MCF 10A (cell line): ENCODE measurements at regions not wholly inside any gene's neighbourhood (a gene's known extent, or its start where the extent isn't known, plus 50 kb on each side); places are given as distances from the start of the nearest gene placed in this dataset.

Experiments used
- BruUV-seq: library from RNA; stranded (reverse); fragments of 400-500 nt; replicated peaks from 2 replicates; lab custom pipeline; 2021; lab: Mats Ljungman, UMichigan
- CTCF ChIA-PET: fragments of 300-600 bp; sonication (Branson Sonifier 250); formaldehyde crosslinking; extraction: SDS; loops from one replicate; lab custom pipeline; 2021; ENCODE audit warnings: antibody characterized with exemption, inconsistent platforms; lab: Yijun Ruan, JAX
- POLR2A ChIA-PET: fragments of 300-600, 350-650 bp; sonication (Branson Sonifier 250); formaldehyde crosslinking; extraction: SDS; loops from one replicate; lab custom pipeline; 2020; ENCODE audit warnings: antibody characterized with exemption, inconsistent platforms; lab: Yijun Ruan, JAX
- DNase-seq: peaks from one replicate; pipeline ENCODE4 v3.0.0-alpha.2; 2018; ENCODE audit not compliant: unreplicated experiment
- H3K27ac Mint-ChIP-seq: one replicate; pipeline ENCODE4 v1.8.0; 2022; ENCODE audit warnings: mild to moderate bottlenecking, low read depth, mixed read lengths; ENCODE audit not compliant: unreplicated experiment
- H3K27me3 Mint-ChIP-seq: one replicate; pipeline ENCODE4 v1.8.0; 2022; ENCODE audit warnings: mixed read lengths; ENCODE audit not compliant: insufficient read depth, unreplicated experiment
- H3K36me3 Mint-ChIP-seq: one replicate; pipeline ENCODE4 v1.8.0; 2022; ENCODE audit warnings: mild to moderate bottlenecking, moderate library complexity, mixed read lengths; ENCODE audit not compliant: insufficient read depth, unreplicated experiment
- H3K4me1 Mint-ChIP-seq: one replicate; pipeline ENCODE4 v1.8.0; 2022; ENCODE audit warnings: mixed read lengths; ENCODE audit not compliant: insufficient read depth, unreplicated experiment
- H3K4me3 Mint-ChIP-seq: one replicate; pipeline ENCODE4 v1.8.0; 2022; ENCODE audit warnings: mild to moderate bottlenecking, moderate library complexity, mixed read lengths; ENCODE audit not compliant: unreplicated experiment
- H3K9me3 Mint-ChIP-seq: one replicate; pipeline ENCODE4 v1.8.0; 2022; ENCODE audit warnings: mixed read lengths; ENCODE audit not compliant: unreplicated experiment
- intact Hi-C: fragments of 100-400 bp; cut with micrococcal nuclease; formaldehyde crosslinking; loops from 2 replicates; pipeline ENCODE4 v1.14.1; 2022
- TF ChIP-seq, protein P1 (sequence below): fragments of 200-600 bp; IDR thresholded peaks from one replicate; pipeline ENCODE4 v1.8.0; 2022; ENCODE audit warnings: antibody characterized with exemption, mild to moderate bottlenecking; ENCODE audit not compliant: unreplicated experiment

GRCh38 chr1:208462761-208463160 lies 218.6 kb upstream of the PLXNA2 start:
- H3K27ac Mint-ChIP-seq = no peak overlapping the region
- H3K4me1 Mint-ChIP-seq = no peaks in the 10 kb centered on the region
- POLR2A ChIA-PET = interaction anchor here (1.8 kb wide), 1 partner anchor 11 kb away, joined by 3 read pairs; no protein-coding TSS in a partner anchor
- H3K9me3 Mint-ChIP-seq = no peaks in the 10 kb centered on the region
- no peak for DNase-seq
- no peaks in the 10 kb centered on the region for H3K27me3 Mint-ChIP-seq
- CTCF ChIA-PET = no interaction called here
- TF ChIP-seq, protein P1, sequence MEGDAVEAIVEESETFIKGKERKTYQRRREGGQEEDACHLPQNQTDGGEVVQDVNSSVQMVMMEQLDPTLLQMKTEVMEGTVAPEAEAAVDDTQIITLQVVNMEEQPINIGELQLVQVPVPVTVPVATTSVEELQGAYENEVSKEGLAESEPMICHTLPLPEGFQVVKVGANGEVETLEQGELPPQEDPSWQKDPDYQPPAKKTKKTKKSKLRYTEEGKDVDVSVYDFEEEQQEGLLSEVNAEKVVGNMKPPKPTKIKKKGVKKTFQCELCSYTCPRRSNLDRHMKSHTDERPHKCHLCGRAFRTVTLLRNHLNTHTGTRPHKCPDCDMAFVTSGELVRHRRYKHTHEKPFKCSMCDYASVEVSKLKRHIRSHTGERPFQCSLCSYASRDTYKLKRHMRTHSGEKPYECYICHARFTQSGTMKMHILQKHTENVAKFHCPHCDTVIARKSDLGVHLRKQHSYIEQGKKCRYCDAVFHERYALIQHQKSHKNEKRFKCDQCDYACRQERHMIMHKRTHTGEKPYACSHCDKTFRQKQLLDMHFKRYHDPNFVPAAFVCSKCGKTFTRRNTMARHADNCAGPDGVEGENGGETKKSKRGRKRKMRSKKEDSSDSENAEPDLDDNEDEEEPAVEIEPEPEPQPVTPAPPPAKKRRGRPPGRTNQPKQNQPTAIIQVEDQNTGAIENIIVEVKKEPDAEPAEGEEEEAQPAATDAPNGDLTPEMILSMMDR = no peak
- intact Hi-C loops = no loop called here
- BruUV-seq = no TSS peak
- H3K4me3 Mint-ChIP-seq = no peak overlapping the region
- no peaks in the 10 kb centered on the region for H3K36me3 Mint-ChIP-seq

DNA sequence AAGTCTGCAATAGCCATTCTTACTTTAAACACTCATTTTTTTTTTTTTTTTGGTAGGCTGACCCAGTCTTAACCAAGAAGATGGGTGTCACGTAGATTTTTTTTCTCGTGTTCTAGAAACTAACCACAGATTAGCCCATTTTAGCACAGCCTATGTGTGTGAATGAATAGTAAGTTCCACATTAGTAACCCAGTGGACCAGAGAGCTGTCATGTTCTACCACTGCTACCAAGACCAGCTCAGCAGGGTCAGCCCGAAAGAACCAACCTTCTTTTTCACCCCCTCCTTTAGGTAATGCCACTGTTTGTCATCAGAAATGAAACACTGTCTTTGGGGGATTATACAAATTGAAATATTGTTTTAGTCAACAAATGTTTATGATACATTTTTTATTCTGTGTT lies 221.1 kb upstream of the PLXNA2 start:
- no peaks in the 10 kb centered on the region for H3K36me3 Mint-ChIP-seq
- no peaks in the 10 kb centered on the region for H3K4me1 Mint-ChIP-seq
- H3K27ac Mint-ChIP-seq = no peak overlapping the region
- DNase-seq = no peak
- BruUV-seq = no TSS peak
- no peaks in the 10 kb centered on the region for H3K27me3 Mint-ChIP-seq
- CTCF ChIA-PET = interaction anchor here (0.7 kb wide), 1 partner anchor 567 kb away, joined by 3 read pairs; no protein-coding TSS in a partner anchor
- POLR2A ChIA-PET = interaction anchor here (0.6 kb wide), 1 partner anchor 1091 kb away, joined by 3 read pairs; no protein-coding TSS in a partner anchor
- TF ChIP-seq, protein P1 = no peak
- no peaks in the 10 kb centered on the region for H3K9me3 Mint-ChIP-seq
- intact Hi-C loops = no loop called here
- no peak overlapping the region for H3K4me3 Mint-ChIP-seq

DNA sequence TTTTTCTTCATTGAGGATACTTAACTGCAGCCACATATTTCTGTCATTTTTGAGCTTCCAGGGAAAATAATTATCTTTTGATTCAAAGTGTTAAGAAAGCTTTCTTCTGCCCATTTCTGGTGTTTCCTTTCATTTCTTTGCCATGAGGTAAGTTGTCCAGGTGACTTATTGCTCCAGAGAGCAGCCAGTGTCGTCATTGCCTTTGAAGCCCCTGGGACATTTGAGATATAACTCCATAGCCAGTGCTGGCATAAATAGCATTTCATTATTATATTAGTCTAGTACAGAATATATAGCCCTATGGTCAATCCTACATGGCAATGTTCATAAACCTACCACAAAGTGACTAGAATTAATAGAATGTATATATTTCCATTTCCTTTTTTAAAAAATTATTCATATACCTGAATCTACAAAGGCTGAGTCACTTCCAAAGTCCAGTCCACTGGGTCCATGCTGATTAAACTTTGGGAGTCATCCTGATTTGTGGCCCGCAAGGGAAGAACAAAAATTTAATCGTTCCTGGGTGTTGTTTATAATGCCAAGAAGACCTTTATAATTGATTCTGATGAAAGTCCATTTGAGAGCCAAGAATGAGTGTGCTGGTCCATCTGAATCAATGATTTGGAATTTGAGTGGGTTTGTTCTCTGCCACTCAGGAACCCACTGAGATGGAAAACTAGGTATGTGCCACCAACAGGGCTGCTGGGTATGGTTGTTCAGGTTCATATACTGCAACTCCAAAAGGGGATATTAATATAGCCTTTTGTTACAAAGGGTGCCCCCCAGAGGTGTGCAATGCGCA lies 221.8 kb upstream of the PLXNA2 start:
- no peak overlapping the region for H3K27ac Mint-ChIP-seq
- no peaks in the 10 kb centered on the region for H3K36me3 Mint-ChIP-seq
- H3K4me3 Mint-ChIP-seq = no peak overlapping the region
- no peaks in the 10 kb centered on the region for H3K4me1 Mint-ChIP-seq
- no peaks in the 10 kb centered on the region for H3K9me3 Mint-ChIP-seq
- TF ChIP-seq, protein P1 = no peak
- ChIA-PET CTCF (interaction anchor here (0.7 kb wide), 1 partner anchor 567 kb away, joined by 3 read pairs; no protein-coding TSS in a partner anchor), POLR2A (no interaction called here)
- no peak for DNase-seq
- no TSS peak for BruUV-seq
- intact Hi-C loops = no loop called here
- no peaks in the 10 kb centered on the region for H3K27me3 Mint-ChIP-seq

DNA sequence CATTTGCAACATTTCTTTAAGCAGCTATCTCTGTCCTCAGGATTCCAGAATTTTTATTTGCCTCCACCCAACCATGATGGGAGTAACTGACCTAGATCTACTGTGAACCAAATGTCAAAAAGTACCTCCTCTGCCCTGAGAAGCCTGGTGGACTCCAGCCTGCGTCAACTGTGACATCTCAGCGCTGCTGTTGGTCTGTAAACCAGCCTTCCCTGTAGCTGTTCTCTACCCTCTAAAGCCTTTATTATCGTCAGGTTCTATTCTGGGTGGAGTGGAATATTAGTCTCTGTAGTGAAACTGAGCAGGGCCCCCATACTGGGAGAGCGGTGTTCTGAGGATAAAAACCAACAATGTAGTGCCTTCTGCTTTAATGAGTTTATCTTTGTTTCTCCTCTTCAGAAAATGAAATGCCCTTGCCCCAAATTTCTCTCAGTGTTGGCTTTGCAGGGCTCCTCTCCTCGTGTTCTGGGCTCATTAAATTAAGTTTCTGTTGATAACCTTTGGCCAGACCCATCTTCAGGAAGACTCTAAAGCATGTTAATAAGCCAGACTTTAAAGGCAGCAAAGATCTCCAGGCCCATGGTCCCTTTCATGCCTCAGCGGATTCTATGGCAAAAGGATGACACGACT lies 223.1 kb upstream of the PLXNA2 start:
- no TSS peak for BruUV-seq
- H3K27me3 Mint-ChIP-seq = no peaks in the 10 kb centered on the region
- CTCF ChIA-PET = interaction anchor here (0.6 to 1.2 kb wide), 4 partner anchors 18 to 968 kb away, joined by 3 to 6 read pairs (median 3); no protein-coding TSS in a partner anchor
- no peaks in the 10 kb centered on the region for H3K4me1 Mint-ChIP-seq
- no peak for DNase-seq
- H3K36me3 Mint-ChIP-seq = no peaks in the 10 kb centered on the region
- no peaks in the 10 kb centered on the region for H3K9me3 Mint-ChIP-seq
- TF ChIP-seq, protein P1 = no peak
- intact Hi-C loops = no loop called here
- POLR2A ChIA-PET = no interaction called here
- no peak overlapping the region for H3K4me3 Mint-ChIP-seq
- no peak overlapping the region for H3K27ac Mint-ChIP-seq
